IMR-90 (cell line): ENCODE measurements at regions not wholly inside any gene's neighbourhood (a gene's known extent, or its start where the extent isn't known, plus 50 kb on each side); places are given as distances from the start of the nearest gene placed in this dataset.

Source experiments
- ATAC-seq: fragments of 200-7000 bp; cut with Tn5 transposase; 2 replicates; pipeline ENCODE4 v1.9.1; 2020; ENCODE audit warnings: low read depth, mild to moderate bottlenecking, moderate library complexity
- BruUV-seq: library from RNA; stranded (reverse); fragments of 400-500 nt; replicated peaks from 2 replicates; lab custom pipeline; 2021; lab: Mats Ljungman, UMichigan
- CTCF ChIA-PET: fragments of 300-600 bp; formaldehyde crosslinking; extraction: SDS; loops from one replicate; lab custom pipeline; 2021; ENCODE audit warnings: antibody characterized with exemption; lab: Yijun Ruan, JAX
- POLR2A ChIA-PET: fragments of 300-600 bp; sonication (Branson Sonifier 250); formaldehyde crosslinking; loops from one replicate; lab custom pipeline; 2022; ENCODE audit warnings: antibody characterized with exemption; ENCODE audit not compliant: unreplicated experiment; lab: Charles Lee
- DNase-seq: peaks from one replicate; pipeline ENCODE4 v3.0.0; 2013
- H2AFZ ChIP-seq: replicated peaks from 2 replicates; pipeline ENCODE3; 2013; ENCODE audit warnings: low read length, mild to moderate bottlenecking; ENCODE audit not compliant: poor library complexity
- H2AK5ac ChIP-seq: 2 replicates; pipeline ENCODE4 v1.6.1; 2013; ENCODE audit warnings: low read depth, low read length, inconsistent platforms
- H2AK9ac ChIP-seq: replicated peaks from 2 replicates; pipeline ENCODE3; 2013; ENCODE audit warnings: mild to moderate bottlenecking, low read depth, low read length, moderate library complexity; ENCODE audit not compliant: poor library complexity
- H2BK120ac ChIP-seq: 2 replicates; pipeline ENCODE4 v1.6.1; 2013; ENCODE audit warnings: low read depth, low read length, inconsistent platforms
- H2BK15ac ChIP-seq: 3 replicates; pipeline ENCODE4 v1.6.1; 2013; ENCODE audit warnings: low read depth, low read length, inconsistent platforms
- H2BK20ac ChIP-seq: 2 replicates; pipeline ENCODE4 v1.6.1; 2013; ENCODE audit warnings: low read depth, mild to moderate bottlenecking, inconsistent platforms, low read length, moderate library complexity
- H2BK5ac ChIP-seq: 2 replicates; pipeline ENCODE4 v1.6.1; 2013; ENCODE audit warnings: mild to moderate bottlenecking, low read depth, low read length, inconsistent platforms; ENCODE audit not compliant: poor library complexity, severe bottlenecking
- H3K14ac ChIP-seq: replicated peaks from 2 replicates; pipeline ENCODE4 v1.6.1; 2013; ENCODE audit warnings: low read depth, low read length, inconsistent platforms
- H3K18ac ChIP-seq: 2 replicates; pipeline ENCODE4 v1.6.1; 2013; ENCODE audit warnings: low read depth, low read length, control low read depth
- H3K23ac ChIP-seq: 2 replicates; pipeline ENCODE4 v1.6.1; 2013; ENCODE audit warnings: low read depth, low read length, inconsistent platforms
- H3K27ac ChIP-seq: 2 replicates; pipeline ENCODE4 v1.5.1; 2013; ENCODE audit warnings: mild to moderate bottlenecking, control low read depth, low read length; ENCODE audit not compliant: insufficient read depth
- H3K27me3 ChIP-seq: 2 replicates; pipeline ENCODE4 v1.6.1; 2013; ENCODE audit warnings: low read length; ENCODE audit not compliant: control insufficient read depth, insufficient read depth
- H3K36me3 ChIP-seq: 2 replicates; pipeline ENCODE4 v1.6.1; 2013; ENCODE audit warnings: low read length, mixed read lengths; ENCODE audit not compliant: control insufficient read depth, insufficient read depth
- H3K4ac ChIP-seq: 2 replicates; pipeline ENCODE4 v1.6.1; 2013; ENCODE audit warnings: low read depth, low read length, inconsistent platforms
- H3K4me1 ChIP-seq: 2 replicates; pipeline ENCODE4 v1.6.1; 2013; ENCODE audit warnings: low read length, mixed read lengths; ENCODE audit not compliant: control insufficient read depth, insufficient read depth
- H3K4me2 ChIP-seq: 2 replicates; pipeline ENCODE4 v1.6.1; 2013; ENCODE audit warnings: low read depth, mild to moderate bottlenecking, control low read depth, low read length, moderate library complexity
- H3K4me3 ChIP-seq: 2 replicates; pipeline ENCODE4 v1.5.1; 2013; ENCODE audit warnings: low read depth, mild to moderate bottlenecking, control low read depth, low read length, moderate library complexity; ENCODE audit not compliant: insufficient read depth
- H3K56ac ChIP-seq: 2 replicates; pipeline ENCODE4 v1.6.1; 2013; ENCODE audit warnings: low read length, inconsistent platforms; ENCODE audit not compliant: insufficient read depth; ENCODE audit errors: extremely low read depth
- H3K79me1 ChIP-seq, 2 experiments: 2 replicates each; pipeline ENCODE4 v1.6.1; 2013; ENCODE audit warnings: low read length in 2 of 2, inconsistent platforms in 1 of 2, low read depth in 1 of 2
- H3K9ac ChIP-seq: 2 replicates; pipeline ENCODE4 v1.6.1; 2013; ENCODE audit warnings: low read depth, low read length, control low read depth
- H3K9me1 ChIP-seq: 2 replicates; pipeline ENCODE4 v1.6.1; 2013; ENCODE audit warnings: low read length, inconsistent platforms; ENCODE audit not compliant: insufficient read depth
- H3K9me3 ChIP-seq: 2 replicates; pipeline ENCODE4 v1.6.1; 2013; ENCODE audit warnings: low read length; ENCODE audit not compliant: control insufficient read depth, insufficient read depth
- H4K20me1 ChIP-seq: 2 replicates; pipeline ENCODE4 v1.6.1; 2013; ENCODE audit warnings: low read length, inconsistent platforms; ENCODE audit not compliant: insufficient read depth
- H4K5ac ChIP-seq: 2 replicates; pipeline ENCODE4 v1.6.1; 2013; ENCODE audit warnings: mild to moderate bottlenecking, low read depth, low read length, control low read depth
- H4K8ac ChIP-seq, 2 experiments: 2 replicates each; pipeline ENCODE4 v1.6.1; 2013; ENCODE audit warnings: low read depth in 2 of 2, low read length in 2 of 2, control low read depth in 1 of 2, inconsistent platforms in 1 of 2
- H4K91ac ChIP-seq: 2 replicates; pipeline ENCODE4 v1.6.1; 2013; ENCODE audit warnings: low read depth, low read length, inconsistent platforms; ENCODE audit not compliant: insufficient read depth
- BHLHE40 ChIP-seq: fragments of 150-350 bp; IDR thresholded peaks from 2 replicates; pipeline ENCODE4 v1.6.1; 2016; ENCODE audit warnings: mild to moderate bottlenecking, low read depth, low read length
- CEBPB ChIP-seq: IDR thresholded peaks from 2 replicates; pipeline ENCODE4 v1.6.1; 2012; ENCODE audit warnings: low read depth, low read length, improper control_type of control experiment
- CHD1 ChIP-seq: IDR thresholded peaks from 2 replicates; pipeline ENCODE4 v1.6.1; 2012; ENCODE audit warnings: low read depth, low read length, improper control_type of control experiment
- FOS ChIP-seq: fragments of 150-350 bp; IDR thresholded peaks from 2 replicates; pipeline ENCODE4 v1.6.1; 2016; ENCODE audit warnings: low read depth, low read length
- MAFK ChIP-seq: IDR thresholded peaks from 2 replicates; pipeline ENCODE4 v1.6.1; 2012; ENCODE audit warnings: low read depth, low read length, improper control_type of control experiment
- MAZ ChIP-seq: IDR thresholded peaks from 2 replicates; pipeline ENCODE4 v1.6.1; 2012; ENCODE audit warnings: low read depth, mild to moderate bottlenecking, low read length, improper control_type of control experiment, moderate library complexity, borderline replicate concordance
- MXI1 ChIP-seq: IDR thresholded peaks from 2 replicates; pipeline ENCODE4 v1.6.1; 2012; ENCODE audit warnings: low read depth, mild to moderate bottlenecking, low read length, moderate library complexity, borderline replicate concordance
- NFE2L2 ChIP-seq: fragments of 150-350 bp; IDR thresholded peaks from 2 replicates; pipeline ENCODE4 v1.6.1; 2016; ENCODE audit warnings: low read depth, mild to moderate bottlenecking, low read length
- POLR2A ChIP-seq: IDR thresholded peaks from 2 replicates; pipeline ENCODE4 v1.6.1; 2012; ENCODE audit warnings: mild to moderate bottlenecking, low read depth, low read length
- RAD21 ChIP-seq: IDR thresholded peaks from 2 replicates; pipeline ENCODE4 v1.6.1; 2012; ENCODE audit warnings: low read length, improper control_type of control experiment
- RCOR1 ChIP-seq: IDR thresholded peaks from 2 replicates; pipeline ENCODE4 v1.6.1; 2012; ENCODE audit warnings: mild to moderate bottlenecking, low read length, improper control_type of control experiment; ENCODE audit not compliant: insufficient replicate concordance
- RFX5 ChIP-seq: IDR thresholded peaks from 2 replicates; pipeline ENCODE4 v1.8.0; 2012; ENCODE audit warnings: low read depth, mild to moderate bottlenecking, low read length, moderate library complexity
- SMC3 ChIP-seq: fragments of 150-350 bp; IDR thresholded peaks from 2 replicates; pipeline ENCODE4 v1.6.1; 2016; ENCODE audit warnings: low read depth, mild to moderate bottlenecking, antibody characterized with exemption, low read length, moderate library complexity
- USF2 ChIP-seq: fragments of 150-350 bp; IDR thresholded peaks from 2 replicates; pipeline ENCODE4 v1.6.1; 2017; ENCODE audit warnings: mild to moderate bottlenecking, antibody characterized with exemption, low read length, low read depth
- WGBS, 2 experiments: methylation state at CpG; one replicate each; pipeline versions ENCODE4 v1.1.5 to v1.1.7; 2013; ENCODE audit warnings: missing lambda C conversion rate in 2 of 2; ENCODE audit not compliant: insufficient read length in 1 of 2; ENCODE audit errors: extremely low coverage in 2 of 2; 5-methylcytosine and 5-hydroxymethylcytosine counted together
- dilution Hi-C: fragments of 300-500 bp; cut with HindIII; formaldehyde crosslinking; loops from one replicate; pipeline ENCODE4 v1.14.3; 2018; ENCODE audit warnings: low sequenced_read_pairs; ENCODE audit not compliant: unreplicated experiment
- in situ Hi-C: fragments of 300-500 bp; cut with MboI; formaldehyde crosslinking; loops from 3 replicates; pipeline ENCODE4 v1.14.3; 2019; ENCODE audit warnings: low sequenced_read_pairs, inconsistent platforms, mixed read lengths
- intact Hi-C: fragments of 100-400 bp; cut with micrococcal nuclease; formaldehyde crosslinking; loops from 2 replicates; pipeline ENCODE4 v1.10.0; 2022
- TF ChIP-seq, protein P1 (sequence below): fragments of 150-350 bp; IDR thresholded peaks from 2 replicates; pipeline ENCODE4 v1.6.1; 2016; ENCODE audit warnings: low read depth, mild to moderate bottlenecking, low read length, moderate library complexity, borderline replicate concordance
- TF ChIP-seq, protein P2 (sequence below): conservative IDR thresholded peaks from 2 replicates; pipeline ENCODE4 v1.5.1; 2012; ENCODE audit warnings: mild to moderate bottlenecking, low read depth, low read length, improper control_type of control experiment

DNA sequence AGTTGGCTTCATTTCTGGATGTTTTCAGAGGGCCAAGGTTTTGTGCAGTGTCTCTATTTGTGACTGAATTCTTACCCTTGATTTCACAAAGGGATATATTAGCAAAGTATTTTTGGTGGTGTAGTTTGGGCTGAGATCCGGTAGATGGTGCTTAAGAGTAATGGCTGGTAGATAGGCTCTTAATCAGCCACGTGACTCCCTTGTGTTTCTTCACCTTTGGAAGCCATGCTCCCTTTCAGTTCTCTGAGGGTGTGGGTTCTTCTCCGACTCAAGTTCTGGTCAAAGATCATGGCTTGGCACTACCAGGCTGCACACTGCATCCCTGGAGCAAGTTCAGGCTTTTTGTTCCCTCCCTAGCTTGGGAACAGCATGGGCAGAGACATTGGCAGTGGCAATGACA is 887.3 kb downstream of the CDH8 start:
- H3K9me1 ChIP-seq = no peaks in the 10 kb centered on the region
- dilution Hi-C loops = no loop called here
- no peak overlapping the region for H3K23ac ChIP-seq
- no peak overlapping the region for H3K56ac ChIP-seq
- no peak overlapping the region for H4K91ac ChIP-seq
- no peaks in the 10 kb centered on the region for H3K79me1 ChIP-seq
- no peak overlapping the region for H2AFZ ChIP-seq
- BruUV-seq = no TSS peak
- POLR2A ChIA-PET = no interaction called here
- ATAC-seq = no peak
- H3K4me3 ChIP-seq = no peak overlapping the region
- no peak overlapping the region for H2BK15ac ChIP-seq
- H2BK20ac ChIP-seq = no peak overlapping the region
- H2BK120ac ChIP-seq = no peak overlapping the region
- DNase-seq = no peak
- no peak overlapping the region for H4K5ac ChIP-seq
- peaks cover 16% of the 10 kb centered on the region; the same call in 1 of the 2 replicates for H3K9me3 ChIP-seq
- H3K36me3 ChIP-seq = no peaks in the 10 kb centered on the region
- H3K4me2 ChIP-seq = no peak overlapping the region
- 86% methylated on average over 1 of the region's 3 CpGs; no CpG with 5 or more reads in 1 of the 2 experiments for WGBS, 2 experiments
- TF ChIP-seq RAD21 = no peak
- TF ChIP-seq MAZ = no peak
- TF ChIP-seq CHD1 = no peak
- no peak for TF ChIP-seq MXI1
- TF ChIP-seq USF2 = no peak
- TF ChIP-seq FOS = no peak
- TF ChIP-seq, protein P1, sequence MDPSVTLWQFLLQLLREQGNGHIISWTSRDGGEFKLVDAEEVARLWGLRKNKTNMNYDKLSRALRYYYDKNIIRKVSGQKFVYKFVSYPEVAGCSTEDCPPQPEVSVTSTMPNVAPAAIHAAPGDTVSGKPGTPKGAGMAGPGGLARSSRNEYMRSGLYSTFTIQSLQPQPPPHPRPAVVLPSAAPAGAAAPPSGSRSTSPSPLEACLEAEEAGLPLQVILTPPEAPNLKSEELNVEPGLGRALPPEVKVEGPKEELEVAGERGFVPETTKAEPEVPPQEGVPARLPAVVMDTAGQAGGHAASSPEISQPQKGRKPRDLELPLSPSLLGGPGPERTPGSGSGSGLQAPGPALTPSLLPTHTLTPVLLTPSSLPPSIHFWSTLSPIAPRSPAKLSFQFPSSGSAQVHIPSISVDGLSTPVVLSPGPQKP = no peak
- TF ChIP-seq RFX5 = no peak
- TF ChIP-seq RCOR1 = no peak
- TF ChIP-seq BHLHE40 = no peak
- TF ChIP-seq MAFK = no peak
- TF ChIP-seq CEBPB = no peak
- no peak for TF ChIP-seq POLR2A
- TF ChIP-seq NFE2L2 = no peak
- TF ChIP-seq, protein P2, sequence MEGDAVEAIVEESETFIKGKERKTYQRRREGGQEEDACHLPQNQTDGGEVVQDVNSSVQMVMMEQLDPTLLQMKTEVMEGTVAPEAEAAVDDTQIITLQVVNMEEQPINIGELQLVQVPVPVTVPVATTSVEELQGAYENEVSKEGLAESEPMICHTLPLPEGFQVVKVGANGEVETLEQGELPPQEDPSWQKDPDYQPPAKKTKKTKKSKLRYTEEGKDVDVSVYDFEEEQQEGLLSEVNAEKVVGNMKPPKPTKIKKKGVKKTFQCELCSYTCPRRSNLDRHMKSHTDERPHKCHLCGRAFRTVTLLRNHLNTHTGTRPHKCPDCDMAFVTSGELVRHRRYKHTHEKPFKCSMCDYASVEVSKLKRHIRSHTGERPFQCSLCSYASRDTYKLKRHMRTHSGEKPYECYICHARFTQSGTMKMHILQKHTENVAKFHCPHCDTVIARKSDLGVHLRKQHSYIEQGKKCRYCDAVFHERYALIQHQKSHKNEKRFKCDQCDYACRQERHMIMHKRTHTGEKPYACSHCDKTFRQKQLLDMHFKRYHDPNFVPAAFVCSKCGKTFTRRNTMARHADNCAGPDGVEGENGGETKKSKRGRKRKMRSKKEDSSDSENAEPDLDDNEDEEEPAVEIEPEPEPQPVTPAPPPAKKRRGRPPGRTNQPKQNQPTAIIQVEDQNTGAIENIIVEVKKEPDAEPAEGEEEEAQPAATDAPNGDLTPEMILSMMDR = no peak
- TF ChIP-seq SMC3 = no peak
- H3K18ac ChIP-seq = no peak overlapping the region
- in situ Hi-C loops = no loop called here
- no peak overlapping the region for H2AK9ac ChIP-seq
- H4K20me1 ChIP-seq = no peaks in the 10 kb centered on the region
- no peak overlapping the region for H3K27ac ChIP-seq
- no peaks in the 10 kb centered on the region for H3K27me3 ChIP-seq
- H4K8ac ChIP-seq = no peak overlapping the region
- H2AK5ac ChIP-seq = no peak overlapping the region
- H2BK5ac ChIP-seq = no peak overlapping the region
- intact Hi-C loops = no loop called here
- H3K9ac ChIP-seq = no peak overlapping the region
- H3K4me1 ChIP-seq = no peaks in the 10 kb centered on the region
- no peak overlapping the region for H3K4ac ChIP-seq
- CTCF ChIA-PET = no interaction called here
- H3K14ac ChIP-seq = no peak overlapping the region
